NCI-H1048 (cell line): ENCODE measurements at regions not wholly inside any gene's neighbourhood (a gene's known extent, or its start where the extent isn't known, plus 50 kb on each side); places are given as distances from the start of the nearest gene placed in this dataset.

Source experiments
- DNase-seq: peaks from one replicate; lab custom pipeline; 2025; lab: John Stamatoyannopoulos, UW

DNA sequence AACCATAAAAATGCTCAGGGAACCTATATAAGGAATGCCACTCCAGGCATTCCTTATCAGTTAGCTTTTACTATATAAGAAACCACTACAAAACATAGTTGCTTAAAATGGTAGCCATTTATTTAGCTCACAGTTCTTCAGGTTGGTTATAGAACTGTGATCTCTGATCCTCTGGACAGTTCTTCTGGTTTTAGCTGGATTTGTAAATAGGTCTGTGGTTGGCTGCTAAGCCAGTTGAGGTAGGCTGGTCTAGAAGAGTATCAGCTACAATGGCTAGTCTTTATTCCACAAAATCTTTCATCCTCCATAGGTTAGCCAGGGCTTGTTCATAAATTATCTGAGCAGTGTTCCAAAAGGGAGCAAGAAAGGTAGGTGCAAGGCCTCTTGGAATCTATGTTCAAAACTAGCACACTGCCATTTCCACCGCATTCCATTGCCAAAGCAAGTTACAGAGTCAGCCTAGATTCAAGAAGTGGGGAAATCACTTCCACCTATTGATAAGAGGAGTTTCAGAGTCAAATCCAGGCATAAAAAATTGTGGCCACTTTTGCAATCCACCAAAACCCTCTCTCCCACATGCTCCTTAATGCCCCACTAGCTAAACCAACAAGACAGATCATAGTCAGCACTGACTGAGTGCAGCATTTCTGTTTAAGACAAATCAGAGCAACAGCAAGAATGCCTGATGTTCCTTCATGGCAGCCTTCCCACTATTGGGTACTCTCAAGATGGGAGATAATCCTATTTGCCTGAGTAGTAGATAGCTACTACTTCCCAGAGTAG is 146.4 kb downstream of the IRS1 start:
- DNase-seq = no peak

DNA sequence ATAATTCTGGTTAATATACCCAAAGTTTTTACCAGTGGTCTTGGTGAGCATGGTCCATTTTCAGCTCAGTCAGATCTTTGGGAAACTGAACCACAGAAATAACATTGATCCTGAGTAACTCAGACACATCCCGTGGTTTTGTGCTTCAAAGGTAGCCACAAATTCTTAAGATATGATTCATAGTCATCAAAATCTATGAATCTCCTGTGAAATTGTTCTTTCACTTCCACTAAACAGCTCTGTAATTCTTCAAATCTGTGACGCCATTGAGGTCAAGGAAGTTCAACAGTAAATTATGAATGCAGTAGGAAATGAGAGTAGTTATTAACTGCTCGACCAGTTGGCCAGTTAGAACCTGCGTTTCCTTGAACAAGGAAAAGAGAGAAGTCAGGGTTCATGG is 147.3 kb downstream of the IRS1 start:
- DNase-seq = no peak

DNA sequence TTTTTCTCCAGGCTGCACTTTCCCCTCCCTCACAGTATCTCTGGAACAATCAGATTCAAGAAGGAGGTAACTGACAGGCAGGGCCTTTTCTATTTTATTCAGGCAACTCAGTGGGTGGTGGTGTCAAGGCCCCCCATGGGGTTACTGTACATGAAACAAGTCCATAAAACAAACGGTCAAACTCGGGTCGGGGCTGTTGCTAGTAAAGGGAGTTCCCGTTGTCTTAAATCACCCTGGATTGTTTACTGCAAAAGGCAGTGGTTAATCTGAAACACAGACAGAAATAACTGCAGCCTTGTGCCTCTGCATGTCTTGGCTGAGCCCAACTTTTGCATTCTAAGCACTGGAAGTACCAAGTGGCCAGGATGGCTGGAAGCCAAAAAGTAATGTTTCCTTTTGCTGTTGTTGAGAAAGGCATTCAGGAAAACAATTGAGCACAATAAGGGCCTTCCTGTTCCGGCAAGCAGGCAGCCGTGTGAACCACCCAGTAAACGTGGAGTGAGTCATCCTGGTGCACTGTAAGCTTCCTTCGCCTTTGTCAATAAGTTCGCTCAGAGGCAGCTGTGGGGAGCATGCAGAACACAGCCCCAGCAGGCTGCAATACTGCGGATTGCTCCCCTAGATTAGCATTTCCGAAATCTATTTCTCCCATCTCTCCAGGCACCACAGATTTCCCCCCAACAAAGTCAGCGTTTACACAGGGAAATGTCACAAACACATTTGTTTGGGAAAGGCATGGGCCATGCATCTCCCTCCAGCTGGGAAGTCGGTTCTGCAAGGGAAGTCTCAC is 149.6 kb downstream of the IRS1 start:
- no peak for DNase-seq

DNA sequence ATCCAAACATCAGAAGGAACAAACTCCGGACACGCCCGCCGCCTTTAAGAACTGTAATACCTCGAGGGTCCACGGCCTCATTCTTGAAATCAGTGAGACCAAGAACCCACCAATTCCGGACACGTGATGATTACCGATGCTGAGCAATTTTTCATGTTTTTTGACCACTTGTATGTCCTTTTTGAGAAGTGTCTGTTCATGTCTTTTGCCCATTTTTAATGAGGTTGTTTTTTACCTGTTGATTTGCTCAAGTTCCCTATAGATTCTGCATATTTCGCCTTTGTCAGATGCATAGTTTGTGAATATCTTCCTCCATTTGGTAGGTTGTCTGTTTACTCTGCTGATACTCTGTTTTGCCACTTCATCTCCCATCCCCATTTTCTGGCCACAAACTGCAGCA is 150.4 kb downstream of the IRS1 start:
- DNase-seq = no peak

DNA sequence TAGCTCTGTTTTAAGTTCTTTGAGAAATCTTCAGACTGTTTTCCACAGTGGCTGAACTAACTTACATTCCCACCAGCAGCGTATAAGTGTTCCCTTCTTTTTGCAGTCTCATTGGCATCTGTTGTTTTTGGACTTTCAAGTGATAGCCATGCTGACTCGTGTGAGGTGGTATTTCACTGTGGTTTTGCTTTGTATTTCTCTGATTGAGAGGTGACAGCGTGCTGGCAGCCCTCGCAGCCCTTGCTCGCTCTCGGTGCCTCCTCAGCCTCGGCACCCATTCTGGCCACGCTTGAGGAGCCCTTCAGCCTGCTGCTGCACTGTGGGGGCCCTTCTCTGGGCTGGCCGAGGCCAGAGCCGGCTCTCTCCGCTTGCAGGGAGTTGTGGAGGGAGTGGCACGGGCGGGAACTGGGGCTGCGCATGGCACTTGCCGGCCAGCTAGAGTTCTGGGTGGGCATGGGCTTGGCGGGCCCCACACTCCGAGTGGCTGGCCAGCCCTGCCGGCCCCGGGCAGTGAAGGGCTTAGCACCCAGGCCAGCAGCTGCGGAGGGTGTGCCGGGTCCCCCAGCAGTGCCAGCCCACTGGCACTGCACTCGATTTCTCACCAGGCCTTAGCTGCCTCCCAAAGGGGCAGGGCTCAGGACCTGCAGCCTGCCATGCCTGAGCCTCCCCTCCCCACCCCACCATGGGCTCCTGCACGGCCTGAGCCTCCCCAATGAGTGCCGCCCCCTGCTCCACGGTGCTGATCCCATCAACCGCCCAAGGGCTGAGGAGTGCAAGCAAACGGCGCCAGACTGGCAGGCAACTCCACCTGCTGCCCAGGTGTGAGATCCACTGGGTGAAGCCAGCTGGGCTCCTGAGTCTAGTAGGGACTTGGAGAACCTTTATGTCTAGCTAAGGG is 151.8 kb downstream of the IRS1 start:
- DNase-seq = no peak

DNA sequence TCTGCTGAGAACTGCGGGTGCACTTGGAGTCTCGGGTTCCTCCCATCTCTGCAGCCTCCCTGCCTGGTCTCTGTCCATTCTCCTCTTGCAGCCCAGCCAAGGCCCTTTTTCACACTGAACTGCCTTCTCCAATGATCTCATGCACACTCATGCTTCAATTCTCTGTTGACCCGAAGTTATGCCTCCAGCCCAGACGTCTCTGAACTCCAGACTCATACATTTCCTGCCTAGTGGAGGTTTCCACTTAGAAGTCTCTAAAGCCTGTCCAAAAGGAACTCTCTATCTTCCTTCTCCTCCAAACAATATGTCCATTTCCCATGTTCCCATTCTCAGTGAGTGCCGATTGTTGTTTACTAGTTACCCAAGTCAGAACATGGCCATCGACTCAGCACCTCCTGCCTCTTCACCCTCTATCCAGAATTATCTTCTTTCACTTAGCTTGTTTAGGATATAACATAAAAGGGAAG is 155.2 kb downstream of the IRS1 start:
- DNase-seq = no peak

DNA sequence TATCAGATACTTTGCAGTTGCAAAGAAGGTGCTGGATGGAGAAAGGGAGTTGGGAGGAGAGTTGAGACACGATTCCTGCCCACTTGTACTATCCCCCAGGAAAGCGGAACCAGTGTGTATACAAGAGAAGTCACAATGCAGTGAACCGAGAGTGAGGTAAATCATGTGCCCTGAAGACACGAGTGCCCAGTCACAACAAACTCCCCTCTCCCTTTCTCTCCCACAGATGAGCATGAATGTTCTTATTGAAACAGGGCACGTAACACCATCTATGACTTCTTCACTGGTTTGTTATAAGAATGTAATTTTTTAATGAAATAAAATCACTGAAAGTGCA is 155.7 kb downstream of the IRS1 start:
- no peak for DNase-seq

DNA sequence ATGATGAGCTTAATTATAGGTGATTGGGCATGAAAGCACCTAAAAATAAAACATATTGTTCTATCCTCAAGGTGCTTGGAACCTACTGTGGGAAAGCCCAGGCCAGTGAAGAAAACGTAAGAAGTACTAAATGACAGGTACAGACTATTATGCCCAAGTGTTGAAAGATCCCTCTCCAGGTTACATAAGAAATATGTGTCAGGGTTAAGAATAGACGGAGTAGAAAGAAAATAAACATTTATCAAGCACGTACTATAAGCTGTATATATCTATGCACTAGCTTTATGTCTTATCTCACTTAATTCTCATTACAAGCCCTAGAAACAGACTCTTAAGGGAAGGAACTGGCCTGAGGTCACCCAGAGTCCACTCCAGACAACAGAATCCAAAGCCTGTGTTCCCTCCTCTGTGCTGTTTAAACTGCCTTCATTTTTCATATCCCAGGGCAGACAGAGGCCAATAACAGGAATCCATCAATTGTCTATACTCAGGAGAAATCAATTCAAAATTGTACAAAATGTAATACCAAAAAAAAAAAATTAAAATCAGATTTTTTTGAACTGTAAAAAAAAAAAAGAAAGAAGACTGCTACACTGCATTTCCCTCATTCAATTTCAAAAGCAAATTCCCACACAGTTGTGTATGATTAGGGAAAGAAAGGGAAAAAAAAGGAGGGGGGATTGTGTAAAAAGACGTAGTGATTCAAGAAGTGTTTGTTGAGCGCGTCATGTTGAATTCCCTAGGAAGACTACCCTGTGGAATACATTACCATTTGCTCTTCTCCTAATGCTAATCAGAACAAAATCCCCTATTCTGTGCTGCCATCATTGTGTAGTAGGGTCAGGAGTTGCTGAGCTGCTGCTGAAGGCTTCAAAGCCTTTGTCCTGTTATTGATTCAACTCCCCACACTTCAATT is 156.3 kb downstream of the IRS1 start:
- DNase-seq = no peak

DNA sequence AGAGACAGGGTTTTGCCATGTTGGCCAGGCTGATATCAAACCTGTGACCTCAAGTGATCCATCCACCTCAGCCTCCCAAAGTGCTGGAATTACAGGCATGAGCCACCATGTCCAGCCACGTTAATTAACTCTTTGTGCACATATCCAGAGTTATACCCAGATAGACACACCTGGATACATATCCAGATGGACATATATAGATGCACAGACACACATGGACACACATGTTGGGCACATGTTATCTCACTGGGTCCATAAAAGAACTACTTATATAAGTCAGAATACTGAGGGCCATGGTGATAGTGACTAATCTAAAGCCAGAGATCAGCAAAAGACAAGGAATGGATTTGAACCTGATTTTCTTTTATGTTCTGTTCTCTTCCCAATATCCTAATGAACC is 158.6 kb downstream of the IRS1 start:
- DNase-seq = no peak

DNA sequence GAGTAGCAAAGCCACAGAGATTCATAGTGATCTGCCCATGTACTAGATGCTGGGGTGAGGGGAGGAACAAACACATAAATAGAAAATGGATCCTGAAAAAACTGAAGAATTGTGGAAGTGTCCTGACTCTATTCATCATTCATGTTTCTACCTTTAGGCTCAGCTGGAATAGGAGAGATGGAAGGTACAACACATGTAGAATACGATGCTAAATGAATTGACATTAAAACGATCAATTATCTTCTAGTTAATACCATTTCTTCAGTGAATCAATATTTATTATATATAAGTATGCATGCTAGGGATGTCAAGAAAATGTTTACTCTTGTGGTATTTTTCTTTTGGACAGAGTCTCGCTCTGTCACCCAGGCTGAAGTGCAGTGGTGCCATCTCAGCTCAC is 159.1 kb downstream of the IRS1 start:
- no peak for DNase-seq

DNA sequence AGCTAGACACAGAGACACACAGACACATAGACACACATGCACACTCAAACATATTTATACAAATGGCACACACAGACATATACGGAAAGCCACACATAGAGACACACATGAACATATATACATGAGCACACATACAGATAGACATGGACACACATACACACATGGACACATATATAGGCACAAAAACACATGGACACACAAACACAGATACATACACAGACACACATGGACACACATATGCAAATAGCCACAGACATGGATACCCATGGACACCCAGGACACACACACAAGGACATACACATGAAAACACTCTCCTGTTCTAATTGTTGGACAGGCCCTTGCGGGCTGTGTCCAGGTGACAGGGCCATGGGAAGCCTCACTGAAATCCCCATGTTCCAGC is 160.1 kb downstream of the IRS1 start:
- DNase-seq = no peak

DNA sequence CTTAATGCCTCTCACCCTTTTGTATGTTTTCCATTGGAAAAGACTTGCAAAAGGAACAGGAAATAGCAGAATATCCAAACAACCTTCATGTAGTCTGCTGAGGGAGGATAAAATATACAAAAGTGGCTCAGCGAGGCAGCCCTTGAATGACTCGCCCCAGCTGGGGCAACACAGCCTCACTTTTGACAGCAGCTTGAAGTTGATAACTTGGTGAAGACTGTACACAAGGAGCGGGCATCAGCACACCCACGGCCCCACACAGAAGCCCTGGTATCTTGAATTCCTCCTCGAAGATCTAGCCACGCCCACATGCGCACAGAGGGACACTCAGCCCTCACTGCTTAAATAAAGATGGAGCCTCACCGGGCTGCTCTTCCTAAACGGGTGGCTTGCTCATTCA is 161.0 kb downstream of the IRS1 start:
- DNase-seq = no peak

DNA sequence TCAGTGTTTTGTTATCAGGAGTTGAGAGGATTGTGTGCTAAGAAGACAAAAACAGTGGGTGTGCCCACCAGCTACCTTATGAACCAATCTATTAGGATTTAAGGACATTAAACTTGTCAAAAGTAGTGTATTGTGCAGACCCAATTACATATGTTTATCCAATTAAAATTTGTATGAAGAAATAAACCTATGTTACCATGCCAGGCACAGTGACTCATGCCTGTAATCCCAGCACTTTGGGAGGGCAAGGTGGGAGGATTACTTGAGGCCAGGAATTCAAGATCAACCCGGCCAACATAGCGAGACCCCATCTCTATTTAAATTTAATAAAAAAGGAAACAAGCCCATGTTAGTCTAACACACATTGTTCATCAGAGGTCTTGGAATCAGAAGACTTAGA is 162.2 kb downstream of the IRS1 start:
- DNase-seq = no peak

DNA sequence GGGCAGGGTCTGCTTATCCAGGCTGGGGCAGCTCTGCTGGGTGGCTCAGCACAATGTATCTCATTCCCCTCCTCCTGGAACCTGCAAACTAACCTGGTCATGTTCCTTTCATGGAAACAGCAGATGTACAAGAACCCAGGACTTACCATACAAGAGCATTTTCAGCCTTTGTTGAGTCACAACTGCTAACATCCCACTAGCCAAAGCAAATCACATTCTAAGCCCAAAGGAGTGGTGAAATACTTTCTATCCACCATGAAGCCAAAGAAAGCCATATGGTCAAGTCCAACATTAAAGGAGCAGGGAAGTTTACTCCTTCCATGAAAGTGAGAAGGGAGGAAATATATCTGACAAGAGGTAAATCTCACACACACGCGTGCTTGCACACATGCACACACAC is 163.0 kb downstream of the IRS1 start:
- DNase-seq = no peak

DNA sequence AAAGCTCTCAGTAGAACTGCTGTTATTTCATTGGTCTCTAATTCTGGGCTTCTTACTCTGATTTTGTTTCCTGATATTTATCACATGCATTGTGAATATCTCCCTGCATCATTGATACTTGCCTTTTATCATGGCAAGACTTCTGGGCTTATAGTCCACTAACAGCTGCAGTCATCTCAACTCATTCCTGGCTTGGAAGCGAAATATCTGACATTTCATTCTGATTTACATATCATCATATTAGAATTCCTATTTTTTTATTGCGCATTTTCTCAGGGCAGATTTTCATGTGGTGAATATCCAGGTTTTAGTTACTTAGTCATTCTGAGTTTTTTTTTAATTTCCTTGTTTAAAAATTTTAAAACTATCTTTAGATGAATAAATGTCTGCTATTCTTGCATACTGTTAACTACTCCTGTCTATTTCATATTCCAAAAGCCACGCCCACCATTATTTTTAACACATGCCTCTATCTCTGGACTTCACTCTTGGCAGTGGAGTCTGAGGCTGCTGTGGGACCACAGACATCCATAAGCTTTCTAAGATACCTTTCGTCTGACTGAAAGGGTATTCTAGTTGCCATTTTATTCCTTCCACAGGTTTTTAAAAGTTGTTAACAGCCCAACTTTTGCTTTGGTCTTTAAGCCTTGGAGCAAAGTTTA is 164.5 kb downstream of the IRS1 start:
- no peak for DNase-seq

DNA sequence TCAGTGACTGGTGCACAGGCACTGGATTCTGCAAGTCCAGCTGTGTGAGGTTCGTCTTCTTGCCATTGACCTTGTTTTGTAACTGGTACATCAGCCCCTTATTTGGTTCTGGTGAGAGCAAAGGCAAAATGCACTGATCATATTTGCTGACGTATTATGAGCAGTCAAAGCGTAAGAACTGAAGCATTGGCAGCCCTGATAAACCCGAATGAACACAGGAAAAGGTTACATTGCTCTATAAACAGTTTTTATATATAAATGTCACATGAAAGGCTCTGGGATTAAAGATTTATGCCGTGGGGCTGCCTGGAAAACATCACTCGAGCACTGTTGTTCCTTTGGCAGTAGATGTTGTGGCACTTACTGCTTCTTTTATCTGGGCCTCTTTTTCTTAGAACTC is 167.9 kb downstream of the IRS1 start:
- DNase-seq = no peak

DNA sequence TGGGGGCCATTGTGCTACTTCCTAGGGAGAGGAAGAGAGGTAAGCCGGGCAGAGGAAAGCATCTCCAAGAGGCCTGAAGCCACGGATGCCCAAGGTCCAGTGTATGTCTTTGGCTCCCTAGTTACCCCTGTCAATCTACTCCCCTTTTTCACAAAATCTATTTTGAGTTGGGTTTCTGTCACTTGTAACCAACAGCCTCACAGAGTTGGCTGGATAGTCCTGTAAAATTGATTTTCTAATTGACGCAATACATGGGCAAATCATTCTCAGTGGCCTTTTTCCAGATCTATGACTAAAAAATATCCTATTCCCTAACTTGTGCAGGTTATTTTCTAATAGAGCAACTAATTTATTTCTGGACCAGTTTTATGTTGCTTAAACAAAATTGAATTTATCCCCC is 168.4 kb downstream of the IRS1 start:
- DNase-seq = no peak

DNA sequence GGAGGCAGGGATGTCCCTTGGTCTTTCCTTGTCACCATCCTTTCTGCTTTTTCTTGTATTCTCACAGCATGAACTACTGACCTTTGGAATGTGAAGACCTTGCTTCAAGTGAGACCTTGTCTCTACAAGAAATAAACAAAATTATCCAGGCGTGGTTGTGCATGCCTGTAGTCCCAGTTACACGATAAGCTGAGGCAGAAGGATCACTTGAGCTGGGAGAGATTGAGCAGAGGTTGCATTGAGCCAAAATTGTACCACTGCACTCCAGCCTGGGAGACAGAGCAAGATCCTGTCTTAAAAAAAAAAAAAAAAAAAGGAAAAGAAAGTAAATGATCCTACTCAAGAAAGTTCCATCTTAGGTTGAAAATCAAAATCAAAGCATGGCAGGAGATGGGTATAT is 173.7 kb downstream of the IRS1 start:
- DNase-seq = no peak

DNA sequence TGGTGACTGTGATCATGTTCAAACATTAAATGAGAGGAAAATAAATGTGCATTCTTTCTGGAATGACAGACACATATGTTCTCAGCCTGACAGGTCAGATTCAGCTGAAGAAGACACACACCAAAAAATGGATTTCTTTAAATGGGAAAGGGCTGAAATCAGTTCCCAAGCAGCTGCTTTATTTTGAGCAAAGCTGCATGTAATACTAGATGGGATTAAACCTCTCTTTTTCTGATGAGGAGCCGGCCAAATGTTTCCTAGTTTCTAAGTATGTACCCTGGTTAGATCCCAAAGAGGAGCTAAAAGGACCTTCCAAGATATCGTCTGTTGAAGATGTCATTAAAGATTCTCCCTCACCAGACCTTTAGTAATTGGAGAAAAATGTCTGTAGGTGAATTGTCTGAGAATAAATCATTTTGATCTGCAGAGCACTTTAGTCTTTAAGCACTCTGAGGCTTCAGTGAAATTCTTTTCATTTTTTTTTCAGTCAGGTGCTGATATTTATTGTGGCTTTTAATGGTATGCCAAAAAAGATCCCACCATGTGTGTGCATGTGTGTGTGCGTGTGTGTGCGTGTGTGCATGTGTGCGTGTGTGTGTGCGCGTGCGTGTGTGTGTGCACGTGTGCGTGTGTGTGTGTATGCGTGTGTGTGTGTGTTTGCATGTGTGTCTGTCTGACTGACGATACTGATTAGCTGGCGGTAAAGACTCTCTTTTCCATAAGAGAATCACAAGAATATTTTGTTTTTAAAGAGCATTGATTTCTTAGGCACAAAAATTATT is 175.8 kb downstream of the IRS1 start:
- DNase-seq = no peak

DNA sequence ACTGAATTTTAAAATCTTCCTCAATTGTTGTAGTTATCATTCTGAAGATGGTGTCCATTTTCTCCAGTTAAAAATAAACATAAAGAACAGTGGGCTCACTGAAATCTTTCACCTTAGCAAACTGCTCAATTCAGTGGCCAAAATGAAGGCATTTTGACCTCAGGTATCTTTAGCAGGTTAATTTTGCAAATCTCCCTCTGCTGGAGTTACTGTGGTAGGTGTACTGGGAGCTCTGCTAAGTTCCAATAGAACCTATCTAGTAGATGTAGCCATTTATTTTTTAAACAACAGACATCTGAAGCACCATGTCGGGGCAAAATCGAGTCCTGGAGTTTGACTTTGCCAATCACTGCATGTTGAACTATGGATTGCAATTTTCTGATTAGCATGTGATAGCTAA is 177.1 kb downstream of the IRS1 start:
- no peak for DNase-seq
